Adrenal gland (tissue), 5 donors: ENCODE measurements at regions not wholly inside any gene's neighbourhood (a gene's known extent, or its start where the extent isn't known, plus 50 kb on each side); places are given as distances from the start of the nearest gene placed in this dataset.

ENCODE experiments used
- CTCF ChIP-seq, 6 experiments: fragments of 450-650 bp in 4 of 6; fragments of 200-600 bp in 2 of 6; sonication (generic) in 1 of 6; IDR thresholded peaks; 1 replicate in 5 of 6; 2 replicates in 1 of 6; pipeline versions ENCODE4 v1.5.1 to v1.8.0; 2016 to 2021; ENCODE audit warnings: antibody characterized with exemption in 6 of 6, mild to moderate bottlenecking in 2 of 6, moderate library complexity in 1 of 6
- POLR2A ChIP-seq, 2 donors: fragments of 450-650 bp; IDR thresholded peaks; one replicate each; pipeline ENCODE4 v1.6.1; 2017; ENCODE audit warnings: antibody characterized with exemption in 2 of 2, mild to moderate bottlenecking in 2 of 2, moderate library complexity in 1 of 2
- donor health status: DM: no; HTN: no; CAD: no.

- TF ChIP-seq CTCF (IDR thresholded peaks at IDR 0.05): no peak
- TF ChIP-seq POLR2A (IDR thresholded peaks at IDR 0.05): no peak
Measured at GRCh38 chr10:28996345-28996744, 292.5 kb upstream of the LYZL1 start.
